ENCODE measurements at regions not wholly inside any gene's neighbourhood (a gene's known extent, or its start where the extent isn't known, plus 50 kb on each side); places are given as distances from the start of the nearest gene placed in this dataset.

DNA sequence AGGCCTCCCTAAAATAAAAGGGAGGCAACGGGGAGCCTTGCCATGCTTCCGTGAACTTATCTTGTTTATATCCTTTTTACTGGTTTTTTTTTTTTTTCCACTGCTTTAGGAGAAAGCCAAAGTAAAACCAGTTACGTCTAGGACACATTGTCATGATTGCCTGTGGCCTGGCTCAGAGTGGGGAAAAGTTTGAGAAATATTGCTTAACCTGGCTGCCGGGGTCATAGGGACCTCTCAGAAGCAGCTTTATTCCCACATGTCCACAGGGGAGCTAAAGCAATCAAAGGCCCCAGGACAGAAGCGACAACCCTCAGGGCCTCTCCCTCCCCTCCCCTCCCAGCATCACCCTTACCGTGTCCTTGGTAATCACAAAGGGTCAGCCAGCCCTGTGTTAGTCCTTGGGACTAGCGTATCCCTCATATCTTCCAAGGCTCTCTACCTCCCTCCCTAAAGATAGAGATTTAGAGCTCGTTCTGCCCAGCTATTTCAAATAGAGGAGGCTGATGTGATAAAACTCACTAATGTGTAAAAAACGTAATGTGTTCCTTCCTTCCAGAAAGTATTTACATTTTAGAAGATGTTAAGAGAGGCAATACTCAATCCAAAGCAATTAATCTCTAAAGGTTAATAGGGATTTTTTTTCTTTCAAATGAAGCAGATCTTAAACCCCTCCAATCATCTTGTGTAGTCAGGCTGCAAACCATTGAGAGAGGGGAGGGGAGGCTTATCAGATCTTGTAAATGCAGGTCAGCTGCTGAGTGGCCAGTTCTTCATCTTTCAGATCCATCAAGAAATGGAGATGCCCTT, 64.8 kb upstream of the PRKAR2B start:
- Histone ChIP-seq H2BK15ac (ENCODE audit: low read depth, poor library complexity, severe bottlenecking) (no peak overlapping the region), H3K14ac (ENCODE audit: low read length in 2 of 2) (no peak overlapping the region), H3K79me1 (replicated peaks; ENCODE audit: low read length, poor library complexity, severe bottlenecking) (no peaks in the 10 kb centered on the region), H3K18ac (ENCODE audit: low read depth in 1 of 2, low read length in 2 of 2) (no peak overlapping the region), H2BK5ac (ENCODE audit: low read depth, low read length, poor library complexity, severe bottlenecking) (no peak overlapping the region), H3K4me3 (ENCODE audit: insufficient read depth in 1 of 2, low read depth in 1 of 2, low read length in 2 of 2) (no peak overlapping the region), H3K27me3 (ENCODE audit: control insufficient read depth in 1 of 2, insufficient read depth in 1 of 2, low read length in 2 of 2) (peaks cover 0 to 12% of the 10 kb centered on the region in 2 experiments), H2BK120ac (ENCODE audit: low read depth, low read length) (no peak overlapping the region), H2AK5ac (ENCODE audit: low read length, severe bottlenecking) (no peak overlapping the region), H3K9ac (ENCODE audit: low read length) (no peak overlapping the region), H2BK12ac (ENCODE audit: low read length in 2 of 2) (no peak overlapping the region), H3K4me2 (ENCODE audit: low read length, poor library complexity, severe bottlenecking) (no peak overlapping the region), H4K91ac (ENCODE audit: low read length) (no peak overlapping the region), H3K27ac (ENCODE audit: low read length, poor library complexity, severe bottlenecking) (no peak overlapping the region), H3K23ac (ENCODE audit: low read length in 2 of 2) (peak overlapping the region in 1 of 2 experiments; percentile 38), H3K4ac (ENCODE audit: low read depth in 1 of 2, low read length in 2 of 2) (no peak overlapping the region), H3K36me3 (ENCODE audit: control insufficient read depth in 1 of 2, insufficient read depth in 2 of 2, low read depth in 1 of 2, low read length in 2 of 2) (no peaks in the 10 kb centered on the region), H3K9me3 (ENCODE audit: control insufficient read depth, low read length) (no peaks in the 10 kb centered on the region), H3K4me1 (ENCODE audit: control insufficient read depth, insufficient read depth, low read depth, low read length) (peaks cover 1% of the 10 kb centered on the region), H2AFZ (ENCODE audit: low read depth, low read length) (no peak overlapping the region), H4K8ac (ENCODE audit: low read length) (peak overlapping the region; percentile 4)
- WGBS = 70% methylated on average over 6 of the region's 9 CpGs
- no peak for DNase-seq

DNA sequence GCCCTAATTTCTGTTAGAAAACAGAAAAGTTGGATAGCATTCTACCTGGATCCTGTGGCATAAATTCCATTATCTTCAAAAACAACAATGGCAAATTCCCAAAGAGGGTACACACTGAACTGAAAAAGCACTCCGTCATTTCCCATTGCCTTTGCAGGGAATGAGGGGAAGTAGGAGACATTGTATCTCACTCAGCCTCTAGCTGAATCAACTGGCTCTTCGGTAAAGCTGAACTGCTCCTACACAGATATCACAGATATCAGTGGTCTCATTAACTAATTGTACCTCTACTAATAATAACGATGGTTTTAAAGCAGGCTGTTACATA, 64.2 kb upstream of the PRKAR2B start:
- H2BK12ac ChIP-seq (ENCODE audit: low read length in 2 of 2) = no peak overlapping the region
- H4K8ac ChIP-seq (ENCODE audit: low read length) = no peak overlapping the region
- H3K36me3 ChIP-seq (ENCODE audit: control insufficient read depth in 1 of 2, insufficient read depth in 2 of 2, low read depth in 1 of 2, low read length in 2 of 2) = no peaks in the 10 kb centered on the region
- peaks cover 0 to 12% of the 10 kb centered on the region in 2 experiments for H3K27me3 ChIP-seq (ENCODE audit: control insufficient read depth in 1 of 2, insufficient read depth in 1 of 2, low read length in 2 of 2)
- no peak for DNase-seq
- no peaks in the 10 kb centered on the region for H3K9me3 ChIP-seq (ENCODE audit: control insufficient read depth, low read length)
- peaks cover 1% of the 10 kb centered on the region for H3K4me1 ChIP-seq (ENCODE audit: control insufficient read depth, insufficient read depth, low read depth, low read length)
- H3K14ac ChIP-seq (ENCODE audit: low read length in 2 of 2) = no peak overlapping the region
- H3K4me2 ChIP-seq (ENCODE audit: low read length, poor library complexity, severe bottlenecking) = no peak overlapping the region
- H3K18ac ChIP-seq (ENCODE audit: low read depth in 1 of 2, low read length in 2 of 2) = no peak overlapping the region
- H2BK15ac ChIP-seq (ENCODE audit: low read depth, poor library complexity, severe bottlenecking) = no peak overlapping the region
- no peaks in the 10 kb centered on the region for H3K79me1 ChIP-seq (replicated peaks; ENCODE audit: low read length, poor library complexity, severe bottlenecking)
- H3K9ac ChIP-seq (ENCODE audit: low read length) = no peak overlapping the region
- H4K91ac ChIP-seq (ENCODE audit: low read length) = no peak overlapping the region
- WGBS = 100% methylated on average over 2 of the region's 3 CpGs
- no peak overlapping the region for H3K4me3 ChIP-seq (ENCODE audit: insufficient read depth in 1 of 2, low read depth in 1 of 2, low read length in 2 of 2)
- H3K23ac ChIP-seq (ENCODE audit: low read length in 2 of 2) = no peak overlapping the region
- H2BK5ac ChIP-seq (ENCODE audit: low read depth, low read length, poor library complexity, severe bottlenecking) = no peak overlapping the region
- H2AK5ac ChIP-seq (ENCODE audit: low read length, severe bottlenecking) = no peak overlapping the region
- no peak overlapping the region for H3K27ac ChIP-seq (ENCODE audit: low read length, poor library complexity, severe bottlenecking)
- no peak overlapping the region for H2BK120ac ChIP-seq (ENCODE audit: low read depth, low read length)
- no peak overlapping the region for H2AFZ ChIP-seq (ENCODE audit: low read depth, low read length)
- H3K4ac ChIP-seq (ENCODE audit: low read depth in 1 of 2, low read length in 2 of 2) = no peak overlapping the region

- peaks cover 0 to 12% of the 10 kb centered on the region in 2 experiments for H3K27me3 ChIP-seq (ENCODE audit: control insufficient read depth in 1 of 2, insufficient read depth in 1 of 2, low read length in 2 of 2)
- no peak overlapping the region for H3K4ac ChIP-seq (ENCODE audit: low read depth in 1 of 2, low read length in 2 of 2)
- no peaks in the 10 kb centered on the region for H3K79me1 ChIP-seq (replicated peaks; ENCODE audit: low read length, poor library complexity, severe bottlenecking)
- WGBS = 91% methylated on average over 7 of the region's 7 CpGs
- H2AFZ ChIP-seq (ENCODE audit: low read depth, low read length) = no peak overlapping the region
- H3K9ac ChIP-seq (ENCODE audit: low read length) = no peak overlapping the region
- H3K36me3 ChIP-seq (ENCODE audit: control insufficient read depth in 1 of 2, insufficient read depth in 2 of 2, low read depth in 1 of 2, low read length in 2 of 2) = no peaks in the 10 kb centered on the region
- no peak overlapping the region for H2BK12ac ChIP-seq (ENCODE audit: low read length in 2 of 2)
- no peak overlapping the region for H3K14ac ChIP-seq (ENCODE audit: low read length in 2 of 2)
- no peak overlapping the region for H3K4me3 ChIP-seq (ENCODE audit: insufficient read depth in 1 of 2, low read depth in 1 of 2, low read length in 2 of 2)
- H3K18ac ChIP-seq (ENCODE audit: low read depth in 1 of 2, low read length in 2 of 2) = no peak overlapping the region
- H4K8ac ChIP-seq (ENCODE audit: low read length) = no peak overlapping the region
- H3K4me2 ChIP-seq (ENCODE audit: low read length, poor library complexity, severe bottlenecking) = no peak overlapping the region
- no peak overlapping the region for H2BK120ac ChIP-seq (ENCODE audit: low read depth, low read length)
- H2BK15ac ChIP-seq (ENCODE audit: low read depth, poor library complexity, severe bottlenecking) = no peak overlapping the region
- H3K23ac ChIP-seq (ENCODE audit: low read length in 2 of 2) = no peak overlapping the region
- no peak overlapping the region for H2AK5ac ChIP-seq (ENCODE audit: low read length, severe bottlenecking)
- no peaks in the 10 kb centered on the region for H3K9me3 ChIP-seq (ENCODE audit: control insufficient read depth, low read length)
- H3K27ac ChIP-seq (ENCODE audit: low read length, poor library complexity, severe bottlenecking) = no peak overlapping the region
- no peak overlapping the region for H4K91ac ChIP-seq (ENCODE audit: low read length)
- H3K4me1 ChIP-seq (ENCODE audit: control insufficient read depth, insufficient read depth, low read depth, low read length) = no peaks in the 10 kb centered on the region
- H2BK5ac ChIP-seq (ENCODE audit: low read depth, low read length, poor library complexity, severe bottlenecking) = no peak overlapping the region
- no peak for DNase-seq
Observed at GRCh38 chr7:106982415-106982814, 62.1 kb upstream of the PRKAR2B start.

- WGBS = 98% methylated on average over 5 of the region's 5 CpGs
Observed at GRCh38 chr7:106984034-106984433, 60.5 kb upstream of the PRKAR2B start.

More at GRCh38 chr7:106984034-106984433, 60.5 kb upstream of the PRKAR2B start:
- Histone ChIP-seq H3K4me2 (ENCODE audit: low read length, poor library complexity, severe bottlenecking) (no peak overlapping the region), H3K4me1 (ENCODE audit: control insufficient read depth, insufficient read depth, low read depth, low read length) (no peaks in the 10 kb centered on the region), H3K27ac (ENCODE audit: low read length, poor library complexity, severe bottlenecking) (no peak overlapping the region), H2BK15ac (ENCODE audit: low read depth, poor library complexity, severe bottlenecking) (no peak overlapping the region), H3K36me3 (ENCODE audit: control insufficient read depth in 1 of 2, insufficient read depth in 2 of 2, low read depth in 1 of 2, low read length in 2 of 2) (no peaks in the 10 kb centered on the region), H3K9me3 (ENCODE audit: control insufficient read depth, low read length) (no peaks in the 10 kb centered on the region), H3K9ac (ENCODE audit: low read length) (no peak overlapping the region), H2AFZ (ENCODE audit: low read depth, low read length) (no peak overlapping the region), H3K18ac (ENCODE audit: low read depth in 1 of 2, low read length in 2 of 2) (no peak overlapping the region), H4K8ac (ENCODE audit: low read length) (no peak overlapping the region), H3K79me1 (replicated peaks; ENCODE audit: low read length, poor library complexity, severe bottlenecking) (no peaks in the 10 kb centered on the region), H3K14ac (ENCODE audit: low read length in 2 of 2) (no peak overlapping the region), H3K23ac (ENCODE audit: low read length in 2 of 2) (no peak overlapping the region), H3K4ac (ENCODE audit: low read depth in 1 of 2, low read length in 2 of 2) (no peak overlapping the region), H3K4me3 (ENCODE audit: insufficient read depth in 1 of 2, low read depth in 1 of 2, low read length in 2 of 2) (no peak overlapping the region), H2BK5ac (ENCODE audit: low read depth, low read length, poor library complexity, severe bottlenecking) (no peak overlapping the region), H3K27me3 (ENCODE audit: control insufficient read depth in 1 of 2, insufficient read depth in 1 of 2, low read length in 2 of 2) (peaks cover 0 to 12% of the 10 kb centered on the region in 2 experiments), H2AK5ac (ENCODE audit: low read length, severe bottlenecking) (no peak overlapping the region), H4K91ac (ENCODE audit: low read length) (no peak overlapping the region), H2BK120ac (ENCODE audit: low read depth, low read length) (no peak overlapping the region), H2BK12ac (ENCODE audit: low read length in 2 of 2) (no peak overlapping the region)
- no peak for DNase-seq

Measured in mesenchymal stem cell (in vitro differentiated cells and primary cell).